ENCODE measurements at regions not wholly inside any gene's neighbourhood (a gene's known extent, or its start where the extent isn't known, plus 50 kb on each side); places are given as distances from the start of the nearest gene placed in this dataset.
"Not testable (repeated sequence)": the region's sequence is repeated elsewhere in the genome, so short reads cannot be mapped to it uniquely, and the experiment has no call there.

GRCh38 chrX:9401051-9401450 lies 63.8 kb upstream of the TBL1X start:
- intact Hi-C loops (cut with micrococcal nuclease) = no loop called here
- no peak overlapping the region for H3K4me3 Mint-ChIP-seq
- H3K4me1 Mint-ChIP-seq = no peaks in the 10 kb centered on the region
- no peaks in the 10 kb centered on the region for H3K36me3 Mint-ChIP-seq (ENCODE audit: low read depth)
- ChIA-PET POLR2A (no interaction called here), CTCF (no interaction called here)
- H3K27me3 Mint-ChIP-seq = no peaks in the 10 kb centered on the region
- H3K9me3 Mint-ChIP-seq = no peaks in the 10 kb centered on the region
- no peak for ATAC-seq (ENCODE audit: low read depth)
- DNase-seq = no peak
- H3K27ac Mint-ChIP-seq = no peak overlapping the region
- no peak for TF ChIP-seq CTCF (IDR thresholded peaks at IDR 0.05)

GRCh38 chrX:9403374-9403773 lies 61.5 kb upstream of the TBL1X start:
- Mint-ChIP-seq H3K4me3 (no peak overlapping the region), H3K9me3 (no peaks in the 10 kb centered on the region), H3K27me3 (no peaks in the 10 kb centered on the region), H3K36me3 (ENCODE audit: low read depth) (no peaks in the 10 kb centered on the region), H3K4me1 (no peaks in the 10 kb centered on the region), H3K27ac (no peak overlapping the region)
- DNase-seq = no peak
- CTCF ChIA-PET = no interaction called here
- intact Hi-C loops (cut with micrococcal nuclease) = no loop called here
- POLR2A ChIA-PET = no interaction called here
- ATAC-seq (ENCODE audit: low read depth) = no peak
- no peak for TF ChIP-seq CTCF (IDR thresholded peaks at IDR 0.05)

DNA sequence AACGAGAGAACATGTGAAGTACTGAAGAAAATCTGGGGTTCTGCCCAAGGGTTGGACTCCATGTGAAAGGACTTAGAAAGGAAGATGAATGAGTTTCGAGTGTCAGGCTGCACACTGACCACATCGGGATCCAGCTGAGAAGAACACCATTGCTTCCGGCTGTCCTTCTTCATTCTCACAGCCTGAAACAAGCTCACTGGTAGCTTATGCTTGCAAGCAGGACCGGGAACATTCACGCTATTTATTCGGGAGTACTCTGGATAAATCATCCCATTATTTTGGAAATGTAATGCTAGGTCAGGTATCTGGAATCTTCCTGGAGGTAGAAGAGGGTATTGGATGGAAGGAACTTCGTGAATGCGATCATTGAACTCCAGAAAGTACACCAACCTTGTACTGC lies 59.2 kb upstream of the TBL1X start:
- H3K36me3 Mint-ChIP-seq (ENCODE audit: low read depth); intact Hi-C loops (cut with micrococcal nuclease); H3K27me3 Mint-ChIP-seq; H3K9me3 Mint-ChIP-seq; DNase-seq; H3K27ac Mint-ChIP-seq; H3K4me3 Mint-ChIP-seq; H3K4me1 Mint-ChIP-seq; CTCF ChIA-PET; ATAC-seq (ENCODE audit: low read depth); POLR2A ChIA-PET: not testable (repeated sequence)

- CTCF ChIA-PET; H3K27me3 Mint-ChIP-seq; H3K4me3 Mint-ChIP-seq; H3K9me3 Mint-ChIP-seq; H3K4me1 Mint-ChIP-seq; H3K27ac Mint-ChIP-seq; POLR2A ChIA-PET; intact Hi-C loops (cut with micrococcal nuclease); DNase-seq; ATAC-seq (ENCODE audit: low read depth); H3K36me3 Mint-ChIP-seq (ENCODE audit: low read depth): not testable (repeated sequence)
Measured at GRCh38 chrX:9410889-9411288, 54.0 kb upstream of the TBL1X start.

- POLR2A ChIA-PET; DNase-seq; H3K4me3 Mint-ChIP-seq; ATAC-seq (ENCODE audit: low read depth); H3K4me1 Mint-ChIP-seq; intact Hi-C loops (cut with micrococcal nuclease); H3K27ac Mint-ChIP-seq; H3K36me3 Mint-ChIP-seq (ENCODE audit: low read depth); H3K9me3 Mint-ChIP-seq; CTCF ChIA-PET; H3K27me3 Mint-ChIP-seq: not testable (repeated sequence)
Measured at GRCh38 chrX:9411682-9412081, 53.2 kb upstream of the TBL1X start.

DNA sequence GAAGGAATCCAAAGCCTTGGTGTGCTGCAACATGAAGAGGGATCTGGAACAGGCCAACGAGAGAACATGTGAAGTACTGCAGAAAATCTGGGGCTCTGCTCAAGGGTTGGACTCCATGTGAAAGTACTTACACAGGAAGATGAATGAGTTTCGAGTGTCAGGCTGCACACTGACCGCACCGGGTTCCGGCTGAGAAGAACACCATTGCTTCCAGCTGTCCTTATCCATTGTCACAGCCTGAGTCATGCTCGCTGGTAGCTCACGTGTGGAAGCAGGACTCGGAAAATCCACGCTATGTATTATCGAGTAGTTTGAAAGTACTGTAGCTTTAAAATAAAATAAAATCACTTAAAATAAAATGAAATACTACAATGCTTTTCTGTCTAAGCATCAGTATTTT lies 50.4 kb upstream of the TBL1X start:
- no peaks in the 10 kb centered on the region for H3K36me3 Mint-ChIP-seq (ENCODE audit: low read depth)
- TF ChIP-seq CTCF (IDR thresholded peaks at IDR 0.05) = no peak
- intact Hi-C loops (cut with micrococcal nuclease) = no loop called here
- DNase-seq = no peak
- no peak overlapping the region for H3K4me3 Mint-ChIP-seq
- ATAC-seq (ENCODE audit: low read depth) = no peak
- no peaks in the 10 kb centered on the region for H3K9me3 Mint-ChIP-seq
- no peak overlapping the region for H3K27ac Mint-ChIP-seq
- H3K27me3 Mint-ChIP-seq = no peaks in the 10 kb centered on the region
- H3K4me1 Mint-ChIP-seq = no peaks in the 10 kb centered on the region
- ChIA-PET CTCF (no interaction called here), POLR2A (interaction anchor here (0.6 kb wide), 2 partner anchors 41 to 73 kb away, joined by 3 to 4 read pairs; no protein-coding TSS in a partner anchor)

Measured in activated B cell treated with CpG ODN at 0.5 μM for 24 hours (primary cell).